ENCODE measurements at regions not wholly inside any gene's neighbourhood (a gene's known extent, or its start where the extent isn't known, plus 50 kb on each side); places are given as distances from the start of the nearest gene placed in this dataset.

DNA sequence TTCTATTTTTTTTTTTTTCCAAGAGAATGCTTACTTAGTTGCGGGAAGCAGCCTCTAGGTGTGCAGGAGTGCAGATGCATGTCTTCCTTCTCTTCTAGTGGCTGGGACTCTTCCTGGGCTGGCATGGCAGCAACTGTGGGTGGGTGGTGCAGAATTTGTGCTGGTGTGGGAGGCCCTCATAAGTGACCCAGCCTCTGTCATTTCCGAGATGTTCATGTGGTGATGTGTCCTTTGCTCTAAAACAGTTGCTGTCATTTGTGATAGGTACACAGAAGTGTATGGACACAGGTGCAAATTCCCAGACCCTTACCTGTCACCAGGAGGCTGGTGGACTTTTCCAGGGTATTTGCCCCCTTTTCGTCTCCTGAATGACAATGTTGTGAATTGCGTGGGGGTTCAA, 367.7 kb downstream of the KCNRG start:
- TF ChIP-seq, protein P1, sequence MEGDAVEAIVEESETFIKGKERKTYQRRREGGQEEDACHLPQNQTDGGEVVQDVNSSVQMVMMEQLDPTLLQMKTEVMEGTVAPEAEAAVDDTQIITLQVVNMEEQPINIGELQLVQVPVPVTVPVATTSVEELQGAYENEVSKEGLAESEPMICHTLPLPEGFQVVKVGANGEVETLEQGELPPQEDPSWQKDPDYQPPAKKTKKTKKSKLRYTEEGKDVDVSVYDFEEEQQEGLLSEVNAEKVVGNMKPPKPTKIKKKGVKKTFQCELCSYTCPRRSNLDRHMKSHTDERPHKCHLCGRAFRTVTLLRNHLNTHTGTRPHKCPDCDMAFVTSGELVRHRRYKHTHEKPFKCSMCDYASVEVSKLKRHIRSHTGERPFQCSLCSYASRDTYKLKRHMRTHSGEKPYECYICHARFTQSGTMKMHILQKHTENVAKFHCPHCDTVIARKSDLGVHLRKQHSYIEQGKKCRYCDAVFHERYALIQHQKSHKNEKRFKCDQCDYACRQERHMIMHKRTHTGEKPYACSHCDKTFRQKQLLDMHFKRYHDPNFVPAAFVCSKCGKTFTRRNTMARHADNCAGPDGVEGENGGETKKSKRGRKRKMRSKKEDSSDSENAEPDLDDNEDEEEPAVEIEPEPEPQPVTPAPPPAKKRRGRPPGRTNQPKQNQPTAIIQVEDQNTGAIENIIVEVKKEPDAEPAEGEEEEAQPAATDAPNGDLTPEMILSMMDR (IDR thresholded peaks at IDR 0.05), result no peak
- TF ChIP-seq EZH2 (IDR thresholded peaks at IDR 0.05; ENCODE audit: borderline replicate concordance, insufficient read depth, low read depth, low read length, poor library complexity, severe bottlenecking), result no peak
